HL-60 (cell line): ENCODE measurements at regions not wholly inside any gene's neighbourhood (a gene's known extent, or its start where the extent isn't known, plus 50 kb on each side); places are given as distances from the start of the nearest gene placed in this dataset.

Experiments used
- DNase-seq, 2 experiments: peaks; one replicate each; pipeline ENCODE4 v3.0.0-alpha.2; 2010 to 2020; ENCODE audit warnings: low read depth in 1 of 2, low spot score in 1 of 2
- H3K27ac ChIP-seq: fragments of 250-450 bp; sonication (Bioruptor Pico); replicated peaks from 2 replicates; pipeline ENCODE4 v1.5.1; 2020; ENCODE audit warnings: mild to moderate bottlenecking, moderate library complexity
- H3K27me3 ChIP-seq: fragments of 250-450 bp; sonication (Bioruptor Pico); 2 replicates; pipeline ENCODE4 v1.5.1; 2021; ENCODE audit warnings: mild to moderate bottlenecking, moderate library complexity; ENCODE audit not compliant: insufficient read depth, poor library complexity, severe bottlenecking
- H3K4me3 ChIP-seq: replicated peaks from 2 replicates; pipeline ENCODE4 v1.5.1; 2011; ENCODE audit warnings: mild to moderate bottlenecking, control low read depth, low read length; ENCODE audit not compliant: insufficient read depth
- CTCF ChIP-seq: IDR thresholded peaks from one replicate; pipeline ENCODE4 v1.5.1; 2011; ENCODE audit warnings: low read length, control low read depth, inconsistent platforms; ENCODE audit not compliant: insufficient read depth
- GABPA ChIP-seq: IDR thresholded peaks from 2 replicates; pipeline ENCODE4 v1.6.1; 2012; ENCODE audit warnings: low read depth
- POLR2AphosphoS5 ChIP-seq: IDR thresholded peaks from 2 replicates; pipeline ENCODE4 v1.6.1; 2012; ENCODE audit warnings: low read depth
- REST ChIP-seq: IDR thresholded peaks from 2 replicates; pipeline ENCODE4 v1.6.1; 2012; ENCODE audit warnings: low read depth; ENCODE audit not compliant: insufficient replicate concordance
- SPI1 ChIP-seq: IDR thresholded peaks from 2 replicates; pipeline ENCODE4 v1.6.1; 2012; ENCODE audit warnings: low read depth, mild to moderate bottlenecking, borderline replicate concordance

GRCh38 chr4:103885152-103885551 is 165.4 kb upstream of the TACR3 start:
- Histone ChIP-seq H3K27ac (no peak overlapping the region), H3K27me3 (no peaks in the 10 kb centered on the region), H3K4me3 (no peak overlapping the region)
- no peak for DNase-seq
- no peak for TF ChIP-seq CTCF
- no peak for TF ChIP-seq GABPA
- no peak for TF ChIP-seq SPI1
- no peak for TF ChIP-seq REST
- no peak for TF ChIP-seq POLR2AphosphoS5

DNA sequence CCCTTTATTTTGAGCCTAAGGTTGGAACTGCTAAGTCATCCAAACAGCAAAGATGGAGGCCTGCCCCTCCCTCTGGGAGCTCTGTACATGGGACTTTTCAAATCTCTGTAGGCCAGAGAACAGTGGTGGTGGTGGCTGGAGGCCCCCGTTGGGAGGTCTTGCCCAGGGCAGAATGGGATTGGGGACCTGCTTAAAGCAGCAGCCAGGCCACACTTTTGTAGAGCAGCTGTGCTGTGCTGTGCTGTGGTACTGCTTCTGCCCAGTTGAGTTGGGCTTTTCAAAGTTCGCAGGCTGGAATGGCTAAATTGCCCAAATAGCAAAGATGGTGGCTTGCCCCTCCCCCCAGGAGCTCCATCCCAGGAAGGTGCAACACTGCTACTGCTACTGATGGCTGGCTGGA is 147.5 kb upstream of the TACR3 start:
- no peak overlapping the region for H3K4me3 ChIP-seq

DNA sequence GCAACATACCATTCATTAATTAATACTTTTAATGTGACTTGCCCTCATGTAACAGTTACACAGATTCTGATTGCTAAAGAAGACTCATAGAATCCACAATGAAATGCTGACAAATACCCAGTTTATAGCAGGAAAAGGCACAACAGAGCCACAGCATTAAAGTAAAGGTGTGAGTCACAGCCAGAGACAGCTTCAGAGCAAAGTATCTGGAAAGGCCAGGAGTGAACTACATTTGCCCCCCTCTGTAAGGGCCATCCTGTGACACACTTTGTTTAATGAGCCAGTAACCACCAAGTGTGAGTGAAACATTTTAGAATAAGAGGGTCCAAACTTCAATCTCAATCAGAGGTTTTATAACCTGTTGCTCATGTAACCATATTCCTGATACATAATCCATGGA is 133.8 kb upstream of the TACR3 start:
- TF ChIP-seq SPI1 (no peak), CTCF (no peak), GABPA (no peak), POLR2AphosphoS5 (no peak), REST (no peak)

More for the DNA sequence above, 147.5 kb upstream of the TACR3 start:
- TF ChIP-seq CTCF, result no peak
- no peak for TF ChIP-seq POLR2AphosphoS5
- no peak for TF ChIP-seq GABPA
- no peak for TF ChIP-seq SPI1
- H3K27ac ChIP-seq, result no peak overlapping the region
- DNase-seq, result no peak
- H3K27me3 ChIP-seq, result no peaks in the 10 kb centered on the region

GRCh38 chr4:103853146-103853545 is 133.4 kb upstream of the TACR3 start:
- Histone ChIP-seq H3K27ac (no peak overlapping the region), H3K4me3 (no peak overlapping the region), H3K27me3 (no peaks in the 10 kb centered on the region)
- TF ChIP-seq SPI1 (no peak), CTCF (no peak), REST (no peak), POLR2AphosphoS5 (no peak), GABPA (no peak)
- DNase-seq, result no peak

More for the DNA sequence above, 133.8 kb upstream of the TACR3 start:
- Histone ChIP-seq H3K4me3 (no peak overlapping the region), H3K27me3 (no peaks in the 10 kb centered on the region), H3K27ac (no peak overlapping the region)
- no peak for DNase-seq
